GM19397 (cell line): ENCODE measurements at regions not wholly inside any gene's neighbourhood (a gene's known extent, or its start where the extent isn't known, plus 50 kb on each side); places are given as distances from the start of the nearest gene placed in this dataset.

Source experiments
- ATAC-seq: cut with Tn5 transposase; IDR thresholded peaks from one replicate; pipeline ENCODE4 v1.9.1; 2021; ENCODE audit warnings: mild to moderate bottlenecking, moderate library complexity; ENCODE audit not compliant: unreplicated experiment

DNA sequence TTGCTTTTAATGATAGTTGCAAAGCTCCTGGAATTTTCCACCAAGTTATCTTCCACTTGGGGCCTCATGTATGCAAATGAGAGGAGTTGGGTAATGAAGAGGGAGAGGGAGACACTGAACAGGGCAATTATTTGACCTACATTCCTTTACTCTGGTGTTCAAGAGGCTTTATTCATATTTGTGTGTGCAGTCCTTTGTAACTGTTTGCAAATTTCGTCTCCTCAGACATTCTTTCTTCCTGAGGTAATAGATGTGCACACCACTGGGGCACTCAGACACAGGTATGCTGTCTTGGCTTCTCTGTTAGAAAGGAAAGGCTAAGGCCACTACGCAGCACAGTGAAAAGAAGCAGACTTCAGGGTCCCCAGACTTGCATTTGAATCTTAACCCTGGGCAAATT lies 189.7 kb upstream of the IL12A start:
- ATAC-seq, result no peak

DNA sequence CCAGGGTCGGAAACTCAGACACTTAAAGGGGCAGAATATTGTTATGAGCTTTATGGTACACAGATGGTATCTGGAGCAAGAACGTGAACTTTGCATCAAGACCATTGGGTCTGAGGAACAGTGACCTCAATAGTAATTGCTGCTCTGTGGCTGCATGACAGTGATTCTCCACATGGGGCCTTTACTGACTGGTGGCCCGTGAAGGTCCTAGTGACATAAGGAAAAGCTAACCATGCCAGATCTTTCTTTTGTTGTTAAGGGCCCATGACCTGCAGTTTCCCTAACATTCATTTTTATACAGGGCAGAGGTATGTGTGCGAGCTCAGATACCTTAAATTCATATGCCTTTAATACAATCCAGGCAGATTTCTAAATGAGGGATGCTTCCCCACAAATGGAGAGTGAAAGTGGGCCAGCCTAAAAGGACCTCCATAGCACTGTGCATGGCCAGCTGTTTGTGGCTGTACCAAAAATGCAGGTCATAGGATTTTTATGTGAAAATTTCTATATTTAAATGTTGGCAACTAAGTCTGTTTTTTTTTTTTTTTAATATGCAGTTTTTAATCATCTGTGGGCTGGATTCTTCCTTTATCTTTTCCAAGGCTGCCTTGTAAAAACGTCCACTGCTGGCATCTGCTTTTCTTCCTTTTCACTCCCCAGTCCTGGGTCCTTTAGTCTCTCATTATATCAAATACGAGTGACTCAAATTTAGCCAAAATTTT lies 188.0 kb upstream of the IL12A start:
- ATAC-seq, result no peak

- no peak for ATAC-seq
Measured at GRCh38 chr3:159802864-159803263, 185.8 kb upstream of the IL12A start.

DNA sequence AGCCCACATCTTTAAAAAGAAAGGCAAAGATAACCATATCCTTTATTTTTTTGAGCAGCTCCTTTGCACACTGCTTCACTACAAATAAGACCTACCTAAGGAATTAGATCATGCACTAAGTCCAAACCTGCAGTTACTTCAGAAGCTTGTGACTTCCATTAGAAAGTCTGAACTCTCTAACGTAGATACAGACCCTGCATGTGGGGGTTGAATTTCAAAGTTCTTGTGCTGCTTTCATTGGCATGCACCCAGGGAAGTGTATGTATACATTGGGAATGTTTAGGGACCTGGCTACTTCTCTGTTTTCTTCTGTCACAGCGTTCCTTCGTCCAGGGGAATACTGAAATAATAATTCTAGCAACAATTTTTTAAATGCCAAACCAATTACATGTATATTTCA lies 185.2 kb upstream of the IL12A start:
- ATAC-seq, result no peak

- ATAC-seq, result peak; percentile 88
Measured at GRCh38 chr3:159804726-159805410, 183.8 kb upstream of the IL12A start.

- no peak for ATAC-seq
Measured at GRCh38 chr3:159805411-159805772, 183.2 kb upstream of the IL12A start.

GRCh38 chr3:159806412-159806811 lies 182.2 kb upstream of the IL12A start:
- ATAC-seq, result no peak

GRCh38 chr3:159807137-159808040 lies 181.2 kb upstream of the IL12A start:
- ATAC-seq, result no peak

DNA sequence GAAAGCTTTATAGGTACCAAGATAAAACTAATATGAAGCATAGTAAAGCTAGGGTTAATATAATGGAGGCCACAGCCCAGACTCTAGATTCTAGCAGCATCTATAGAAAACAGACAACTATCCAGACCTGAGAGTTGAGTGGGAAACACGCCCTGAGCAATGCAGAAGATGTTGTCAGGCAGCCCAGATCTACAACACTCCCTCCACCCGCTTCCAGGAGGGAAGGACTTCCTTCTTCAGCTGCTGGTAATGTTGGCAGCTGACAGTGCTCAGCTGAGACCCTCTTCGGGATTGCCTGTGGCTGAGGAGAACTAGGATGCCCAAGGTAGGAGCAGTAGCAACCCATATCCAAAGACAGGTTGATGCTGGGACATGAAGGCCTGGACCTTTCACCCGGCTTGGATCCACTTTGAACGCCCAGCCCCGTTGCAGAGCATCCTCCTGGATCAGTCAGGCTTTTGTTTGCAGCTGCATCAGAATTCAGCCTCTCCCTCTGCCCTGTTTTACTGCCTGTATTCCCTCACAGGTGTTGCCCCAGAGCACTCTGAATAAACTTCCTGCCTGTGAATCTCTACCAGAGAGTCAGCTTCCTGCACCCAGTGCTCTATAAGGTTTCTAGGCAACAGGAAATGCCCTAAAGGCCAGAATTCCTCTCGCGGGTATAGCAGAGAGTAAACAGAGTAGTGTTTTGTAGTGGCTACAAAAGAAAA lies 174.7 kb upstream of the IL12A start:
- ATAC-seq, result no peak

GRCh38 chr3:159816512-159816911 lies 172.1 kb upstream of the IL12A start:
- ATAC-seq, result no peak

- no peak for ATAC-seq
Measured at GRCh38 chr3:159817126-159817525, 171.5 kb upstream of the IL12A start.

DNA sequence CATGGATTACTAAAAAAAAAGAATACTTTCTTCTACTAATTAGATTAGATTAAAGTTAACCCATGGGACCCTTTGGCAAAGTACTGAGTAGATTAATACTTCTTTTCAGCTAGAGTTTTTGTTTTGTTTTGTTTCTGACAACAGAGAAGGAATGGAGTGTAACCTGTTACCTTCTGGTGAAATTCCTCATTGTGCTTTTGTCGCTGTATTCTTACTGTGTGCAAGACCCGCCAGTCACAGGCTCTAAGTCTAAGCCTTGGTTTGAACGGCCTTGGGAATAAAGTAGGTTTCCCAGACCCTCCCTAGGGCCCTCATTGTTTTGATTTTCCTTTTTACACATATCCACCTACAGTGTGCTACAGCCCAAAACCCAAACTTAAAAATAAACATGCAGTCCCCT lies 171.1 kb upstream of the IL12A start:
- no peak for ATAC-seq

GRCh38 chr3:159818399-159818798 lies 170.2 kb upstream of the IL12A start:
- ATAC-seq, result no peak

DNA sequence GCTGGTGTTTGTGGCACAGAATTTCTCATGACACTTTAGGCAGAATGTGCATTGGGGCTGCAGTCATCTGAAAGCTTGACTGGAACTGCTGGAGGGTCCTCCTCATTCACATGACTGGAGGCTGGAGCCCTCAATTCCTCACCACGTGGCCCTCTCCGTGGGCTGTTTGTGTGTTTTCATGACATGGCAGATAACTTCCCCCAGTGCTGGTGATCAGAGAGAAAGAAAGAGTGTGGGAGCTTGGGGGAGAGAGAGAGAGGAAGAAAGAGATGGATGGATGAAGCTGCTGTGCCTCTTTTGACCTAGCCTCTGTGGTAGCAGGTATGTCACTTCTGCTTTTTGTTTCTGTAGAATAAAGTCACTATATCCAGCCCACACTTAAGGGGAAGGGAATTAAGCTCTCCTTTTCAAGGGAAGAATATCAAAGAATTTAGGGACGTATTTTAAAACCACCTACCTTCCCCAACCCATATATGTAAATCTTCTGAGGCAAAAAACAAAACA lies 169.6 kb upstream of the IL12A start:
- ATAC-seq, result no peak

DNA sequence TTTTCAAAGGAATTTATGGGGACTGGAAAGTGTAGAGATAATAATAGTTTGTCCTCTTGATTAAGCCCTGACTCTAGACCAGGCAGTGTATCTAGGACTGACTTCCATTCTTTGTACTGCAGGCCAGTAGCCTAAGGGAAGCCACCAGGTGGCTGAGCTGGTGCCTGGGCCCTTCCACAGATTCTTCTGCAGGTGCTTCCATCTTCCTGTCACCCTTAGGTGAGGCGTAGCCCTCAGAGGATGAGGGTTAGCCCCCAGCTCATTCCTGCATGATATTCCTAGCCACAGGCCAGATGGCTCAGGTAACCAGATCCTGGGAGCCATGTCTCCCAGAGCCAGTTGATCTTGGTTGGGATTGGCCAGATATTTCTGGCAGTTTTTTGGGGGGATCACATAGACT lies 169.0 kb upstream of the IL12A start:
- ATAC-seq, result no peak

DNA sequence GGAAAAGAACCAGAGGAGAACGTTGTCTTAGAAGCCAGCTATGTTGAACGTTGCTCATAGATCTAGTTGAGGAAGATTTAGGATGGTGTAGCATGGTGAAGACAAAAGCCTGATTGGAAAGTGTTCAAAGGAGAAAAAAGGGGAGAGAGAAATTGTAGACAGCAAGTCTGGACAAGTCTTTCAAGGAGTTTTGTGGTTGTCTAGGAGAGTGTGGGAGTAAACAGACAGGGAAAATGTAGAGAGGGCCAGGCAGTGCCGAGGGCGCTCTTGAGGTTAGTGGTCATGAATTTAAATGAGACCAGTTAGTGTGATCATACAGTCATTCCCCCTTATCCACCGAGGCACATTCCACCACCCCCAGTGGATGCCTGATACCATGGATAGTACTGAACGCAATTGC lies 167.5 kb upstream of the IL12A start:
- ATAC-seq, result no peak

DNA sequence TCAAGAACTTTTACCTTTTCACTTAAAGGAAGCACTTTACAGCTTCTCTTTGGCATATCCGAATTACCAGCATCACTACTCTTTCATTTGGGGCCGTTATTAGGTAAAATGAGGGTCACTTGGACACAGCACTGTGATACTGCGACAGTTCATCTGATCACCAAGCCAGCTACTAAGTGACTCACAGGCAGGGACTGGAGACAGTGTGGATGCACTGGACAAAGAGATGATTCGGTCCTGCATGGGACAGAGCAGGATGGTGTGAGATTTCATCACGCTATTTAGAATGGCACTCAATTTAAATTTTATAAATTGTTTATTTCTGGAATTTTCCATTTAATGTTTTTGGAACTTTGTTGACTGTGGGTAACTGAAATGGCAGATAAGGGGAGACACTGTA lies 166.9 kb upstream of the IL12A start:
- ATAC-seq, result no peak

GRCh38 chr3:159823780-159824179 lies 164.9 kb upstream of the IL12A start:
- ATAC-seq, result no peak

DNA sequence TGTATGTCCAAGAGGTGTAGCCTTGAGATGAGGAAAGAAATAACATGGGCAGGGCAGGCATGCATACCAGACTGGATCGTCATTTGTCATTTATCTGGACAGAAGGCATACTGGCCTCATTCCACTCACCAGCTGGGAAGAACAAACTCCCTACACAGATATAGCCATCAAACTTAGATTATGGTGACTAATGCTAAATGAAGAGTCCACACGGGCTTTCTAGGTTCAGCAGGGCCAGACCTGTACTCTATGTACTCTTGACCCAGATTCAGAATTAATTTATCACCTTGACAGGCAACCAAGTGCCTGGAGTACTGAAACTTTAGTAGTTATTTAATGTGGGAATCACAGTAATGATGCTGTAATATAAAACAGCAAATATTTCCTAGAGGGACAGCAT lies 164.3 kb upstream of the IL12A start:
- ATAC-seq, result no peak

GRCh38 chr3:159825216-159825854 lies 163.3 kb upstream of the IL12A start:
- ATAC-seq, result no peak
